Vagina (tissue), 2 donors: ENCODE measurements at regions not wholly inside any gene's neighbourhood (a gene's known extent, or its start where the extent isn't known, plus 50 kb on each side); places are given as distances from the start of the nearest gene placed in this dataset.

Experiments
- CTCF ChIP-seq, 3 experiments: fragments of 450-650 bp in 2 of 3; fragments of 200-600 bp in 1 of 3; sonication (generic) in 1 of 3; IDR thresholded peaks; one replicate each; pipeline ENCODE4 v1.5.1; 2017 to 2019; ENCODE audit warnings: antibody characterized with exemption in 3 of 3, mild to moderate bottlenecking in 2 of 3, moderate library complexity in 2 of 3
- POLR2AphosphoS5 ChIP-seq, 2 donors: sonication (generic); formaldehyde crosslinking; IDR thresholded peaks; one replicate each; pipeline ENCODE4 v1.9.0; 2017; ENCODE audit warnings: antibody characterized with exemption in 2 of 2, mild to moderate bottlenecking in 2 of 2, low read depth in 1 of 2; ENCODE audit not compliant: insufficient read depth in 1 of 2

GRCh38 chr21:22224261-22224660 is 1226.1 kb downstream of the NCAM2 start:
- TF ChIP-seq CTCF (IDR thresholded peaks at IDR 0.05) (no peak), POLR2AphosphoS5 (IDR thresholded peaks at IDR 0.05; ENCODE audit: insufficient read depth in 1 of 2, low read depth in 1 of 2) (no peak)
